Testis (tissue), 2 donors: ENCODE measurements at regions not wholly inside any gene's neighbourhood (a gene's known extent, or its start where the extent isn't known, plus 50 kb on each side); places are given as distances from the start of the nearest gene placed in this dataset.

Source experiments
- CTCF ChIP-seq, 3 experiments: fragments of 450-650 bp in 2 of 3; fragments of 200-600 bp in 1 of 3; sonication (generic) in 1 of 3; IDR thresholded peaks; one replicate each; pipeline ENCODE4 v1.5.1; 2016 to 2019; ENCODE audit warnings: antibody characterized with exemption in 3 of 3, mild to moderate bottlenecking in 2 of 3, moderate library complexity in 1 of 3
- POLR2A ChIP-seq: fragments of 450-650 bp; IDR thresholded peaks from one replicate; pipeline ENCODE4 v1.6.1; 2017; ENCODE audit warnings: antibody characterized with exemption, mild to moderate bottlenecking, moderate library complexity

GRCh38 chr15:27650244-27650643, 448.9 kb downstream of the OCA2 start:
- TF ChIP-seq CTCF (IDR thresholded peaks at IDR 0.05) (no peak), POLR2A (no peak)
